HG03159 (cell line): ENCODE measurements at regions not wholly inside any gene's neighbourhood (a gene's known extent, or its start where the extent isn't known, plus 50 kb on each side); places are given as distances from the start of the nearest gene placed in this dataset.

ENCODE experiments used
- ATAC-seq: cut with Tn5 transposase; IDR thresholded peaks from one replicate; pipeline ENCODE4 v1.9.1; 2021; ENCODE audit warnings: mild to moderate bottlenecking, moderate library complexity; ENCODE audit not compliant: unreplicated experiment

DNA sequence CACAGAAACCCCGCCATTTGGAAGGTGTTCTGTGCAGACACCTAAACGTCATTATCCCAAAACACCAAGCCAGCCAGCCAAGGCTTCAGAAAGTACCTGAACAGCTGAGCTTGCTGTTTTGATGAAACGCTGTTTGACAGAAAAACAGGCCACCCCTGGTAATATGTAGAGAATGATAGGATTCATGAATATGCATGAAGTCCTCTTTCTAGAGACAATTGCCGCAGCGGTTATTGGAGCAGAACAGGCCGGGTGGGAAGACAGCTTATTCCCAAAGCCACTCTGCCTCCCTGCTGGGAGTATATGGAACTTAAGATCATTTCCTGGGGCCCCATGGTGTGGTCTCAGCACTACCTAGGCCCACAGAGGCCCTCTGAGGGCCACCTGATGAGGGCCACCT, 229.5 kb downstream of the UQCRFS1 start:
- no peak for ATAC-seq

DNA sequence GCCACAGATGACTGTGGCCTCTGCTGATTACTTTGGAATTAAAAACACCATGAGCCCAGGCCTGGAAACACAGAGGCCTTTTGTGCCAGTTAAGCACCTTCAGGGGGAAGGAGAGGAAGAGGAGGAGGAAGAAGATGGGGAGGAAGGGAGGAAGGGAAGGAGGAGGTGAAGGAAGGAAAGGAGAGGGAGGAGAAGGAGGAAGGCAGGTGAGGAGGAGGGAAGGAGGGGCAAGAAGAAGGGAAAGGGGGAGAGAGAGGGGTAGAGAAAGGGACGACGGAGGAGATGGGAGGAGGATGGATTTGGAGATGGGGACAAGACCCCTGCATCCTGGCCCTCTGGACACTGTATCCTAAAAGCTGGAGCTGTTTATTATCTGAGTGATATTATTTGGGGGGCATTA, 231.0 kb downstream of the UQCRFS1 start:
- no peak for ATAC-seq

DNA sequence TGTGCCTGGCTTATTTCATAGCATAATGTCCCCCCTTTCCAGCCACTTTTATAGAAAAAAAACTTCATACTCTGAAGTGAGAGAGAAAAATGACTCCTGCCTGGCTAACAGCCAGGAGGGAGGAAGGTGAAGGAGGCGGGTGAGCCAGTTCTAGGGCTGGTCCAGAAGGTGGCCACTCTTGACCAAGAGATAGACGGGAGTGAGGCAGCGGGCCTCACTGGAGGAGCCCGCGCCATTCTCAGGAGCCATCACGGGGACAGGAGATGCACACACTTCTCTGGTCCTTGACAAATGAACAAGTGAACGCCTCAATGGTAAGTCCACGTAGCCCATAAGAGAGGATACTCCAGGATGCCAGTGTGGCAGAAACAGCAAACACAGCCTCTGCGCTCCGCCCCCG, 231.4 kb downstream of the UQCRFS1 start:
- ATAC-seq: no peak

DNA sequence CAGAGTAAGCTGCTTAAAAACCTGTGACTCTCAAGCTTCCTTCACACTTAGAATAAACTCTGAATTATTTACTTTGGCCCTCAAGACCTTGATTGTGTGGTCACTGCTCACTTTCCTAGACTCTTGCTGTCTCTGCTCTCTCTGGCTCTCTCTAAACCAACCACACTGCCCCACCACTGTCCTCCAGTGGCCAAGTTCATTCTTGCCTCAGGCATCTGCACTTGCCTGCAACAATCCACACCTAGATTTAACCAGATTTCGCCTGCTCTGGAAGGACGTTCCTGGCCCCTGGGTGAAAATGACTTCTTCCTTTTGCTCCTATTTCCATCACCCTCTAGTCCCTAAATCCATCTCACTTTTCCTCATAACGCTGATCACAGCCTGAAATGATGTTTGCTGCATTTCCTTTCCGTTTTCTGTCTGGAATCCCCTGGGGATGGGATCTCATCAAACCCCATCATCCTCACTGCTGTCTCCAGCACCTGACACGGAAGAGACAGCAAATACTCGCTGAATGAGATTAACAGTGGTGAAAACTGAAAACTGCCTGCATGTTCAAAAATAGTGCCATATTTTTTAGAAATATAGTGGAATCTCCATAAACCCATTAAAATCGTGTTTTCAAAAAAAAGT, 232.6 kb downstream of the UQCRFS1 start:
- no peak for ATAC-seq

DNA sequence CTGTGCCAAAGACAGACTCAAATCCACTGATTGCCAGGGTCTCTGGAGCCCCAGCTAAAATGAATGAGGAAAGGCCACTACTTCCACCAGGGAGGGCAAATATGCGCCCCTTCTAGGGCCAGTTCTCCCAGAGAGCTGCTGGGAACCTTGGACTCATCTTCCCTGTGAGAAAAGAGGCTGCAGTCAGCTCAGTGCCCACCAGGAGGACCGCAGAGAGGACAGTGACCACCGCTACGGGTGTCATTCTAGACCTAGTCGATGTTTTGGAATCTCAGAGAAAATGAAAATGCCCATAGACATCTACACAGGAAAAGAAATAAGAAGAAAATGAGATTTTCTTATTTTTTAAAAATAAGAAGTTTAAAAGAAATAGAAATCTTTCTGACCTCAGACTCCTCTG, 235.1 kb downstream of the UQCRFS1 start:
- ATAC-seq: no peak

DNA sequence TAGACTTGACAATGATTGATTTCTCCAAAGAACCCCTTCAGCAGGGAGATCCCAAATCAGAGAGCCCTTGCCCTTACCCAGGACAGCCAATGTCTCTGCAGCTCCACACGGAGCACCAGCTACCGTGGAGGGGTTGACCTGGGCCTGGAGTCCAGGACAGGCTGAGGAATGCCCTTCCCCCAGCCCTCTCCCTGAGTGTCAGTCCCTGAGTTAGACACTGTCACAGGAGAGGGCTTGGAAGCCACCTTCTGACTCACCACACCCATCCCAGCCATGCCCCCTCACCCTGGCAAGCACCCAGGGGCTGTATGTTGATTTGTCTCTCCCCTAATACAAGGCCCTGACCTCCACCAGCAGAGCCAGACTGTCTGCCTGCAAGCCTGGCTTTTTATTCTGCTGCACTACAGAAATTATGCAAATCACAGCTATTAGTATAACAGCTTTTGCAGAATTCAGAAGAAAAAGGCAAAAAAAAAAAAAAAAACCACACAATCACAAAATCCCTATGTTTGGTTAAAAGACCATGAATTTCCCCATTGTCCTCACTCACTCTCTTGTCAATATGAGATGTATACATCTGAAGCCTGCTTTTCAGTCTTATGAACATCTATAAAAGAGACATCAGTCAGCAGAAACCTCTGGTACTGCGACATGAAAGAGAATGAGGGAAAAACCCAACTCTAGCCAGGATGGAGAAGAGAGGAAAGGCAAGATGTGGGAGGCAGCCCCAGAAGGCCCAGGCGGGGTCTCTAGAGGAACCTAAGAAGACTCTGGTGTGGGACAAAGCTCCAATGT, 240.7 kb downstream of the UQCRFS1 start:
- no peak for ATAC-seq

DNA sequence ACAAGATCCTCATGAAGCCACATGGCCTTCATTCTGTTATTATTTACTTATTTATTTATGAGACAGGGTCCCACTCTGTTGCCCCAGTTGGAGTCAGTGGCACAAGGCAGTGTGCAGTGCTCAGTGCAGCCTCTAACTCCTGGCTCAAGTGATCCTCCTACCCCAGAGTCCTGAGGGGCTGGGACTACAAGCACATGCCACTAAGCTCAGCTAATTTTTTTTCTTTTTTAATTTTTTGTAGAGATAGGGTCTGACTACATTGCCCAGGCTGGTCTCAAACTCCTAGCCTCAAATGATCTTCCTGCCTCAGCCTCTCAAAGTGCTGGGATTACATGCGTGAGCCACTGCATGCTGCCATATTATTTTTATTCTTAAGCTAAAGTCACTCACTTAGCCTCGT, 241.4 kb downstream of the UQCRFS1 start:
- no peak for ATAC-seq

DNA sequence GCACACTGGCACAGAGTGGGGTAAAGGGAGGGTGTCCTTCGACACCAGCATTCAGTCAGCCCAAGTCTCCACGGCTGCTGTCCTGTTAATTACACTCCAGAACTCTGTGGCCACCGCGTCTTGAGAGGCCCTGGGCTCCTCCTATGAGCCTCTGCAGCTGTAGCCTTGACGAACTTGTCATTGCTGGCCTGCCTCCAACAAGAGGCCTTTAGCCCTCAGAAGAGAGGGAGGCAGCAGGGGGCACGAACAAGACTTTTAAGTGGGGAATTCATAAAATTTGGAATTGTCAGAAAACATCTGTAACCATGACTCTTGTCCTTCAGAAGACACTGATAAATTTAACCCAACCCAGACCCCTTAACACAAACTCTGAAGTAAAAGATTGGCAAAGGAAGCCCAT, 241.9 kb downstream of the UQCRFS1 start:
- no peak for ATAC-seq

DNA sequence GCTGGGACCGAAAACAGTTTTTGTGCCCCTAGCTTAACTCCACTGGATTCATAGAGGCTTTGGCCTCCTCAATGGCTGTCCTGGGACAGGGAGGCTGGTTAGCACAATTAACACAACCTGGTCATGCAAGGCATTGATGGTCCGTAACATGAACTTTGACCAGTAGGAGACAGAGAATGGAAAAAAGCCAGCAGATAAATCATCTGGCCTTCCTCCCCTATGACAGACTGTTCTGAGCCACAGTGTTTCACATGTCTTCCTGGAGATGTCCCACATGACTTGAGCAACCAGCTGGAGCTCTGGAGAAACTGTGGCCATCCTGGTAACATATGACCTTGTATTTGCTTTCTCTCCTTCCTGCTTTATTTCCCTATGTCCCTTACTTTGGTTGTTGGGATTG, 244.2 kb downstream of the UQCRFS1 start:
- no peak for ATAC-seq

DNA sequence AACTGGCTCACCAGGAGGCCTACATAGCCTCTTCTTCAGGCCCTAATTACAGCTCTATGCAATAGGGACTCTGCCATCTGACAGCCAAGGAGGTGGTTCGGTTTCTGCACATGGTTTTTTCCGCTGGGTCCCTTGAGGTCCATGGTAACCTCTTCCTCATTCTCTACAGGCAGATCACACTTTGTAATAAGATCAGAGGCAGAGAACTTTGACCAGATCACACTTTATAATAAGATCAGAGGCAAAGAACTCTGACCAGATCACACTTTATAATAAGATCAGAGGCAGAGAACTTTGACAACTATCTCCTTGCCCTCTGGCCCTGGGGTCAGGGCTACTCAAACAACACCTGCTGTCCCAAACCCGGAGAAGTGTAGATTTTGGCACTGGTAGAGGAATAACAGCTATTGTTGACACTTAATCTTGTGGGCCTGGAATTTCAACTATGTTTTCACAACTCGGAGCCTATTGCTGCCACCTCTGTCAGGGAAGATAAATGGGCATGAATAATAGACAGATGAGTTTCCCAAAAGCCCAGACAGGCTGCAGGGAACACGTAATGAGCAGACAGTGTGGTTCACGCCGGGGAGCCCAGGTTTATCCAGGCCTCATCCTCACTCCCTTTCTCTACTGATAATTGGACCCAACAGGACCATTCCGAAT, 246.1 kb downstream of the UQCRFS1 start:
- no peak for ATAC-seq

DNA sequence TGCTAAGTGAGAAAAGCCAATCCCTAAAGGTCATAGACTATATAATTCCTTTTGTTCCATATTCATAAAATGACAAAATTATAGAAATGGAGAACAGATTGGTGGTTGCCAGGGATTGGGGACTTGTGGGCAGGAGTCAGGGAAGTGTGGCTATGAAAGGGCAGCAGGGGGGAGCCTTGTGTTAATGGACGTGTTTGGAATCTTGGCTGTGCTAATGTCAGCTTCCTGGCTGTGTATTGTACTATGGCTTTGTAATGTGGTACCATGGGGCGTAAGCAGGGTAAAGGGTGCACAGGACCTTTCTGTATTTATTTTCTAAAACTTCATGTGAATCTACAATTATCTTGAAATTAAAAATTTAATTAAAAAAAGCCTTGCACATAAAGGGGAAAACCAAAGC, 248.5 kb downstream of the UQCRFS1 start:
- no peak for ATAC-seq

DNA sequence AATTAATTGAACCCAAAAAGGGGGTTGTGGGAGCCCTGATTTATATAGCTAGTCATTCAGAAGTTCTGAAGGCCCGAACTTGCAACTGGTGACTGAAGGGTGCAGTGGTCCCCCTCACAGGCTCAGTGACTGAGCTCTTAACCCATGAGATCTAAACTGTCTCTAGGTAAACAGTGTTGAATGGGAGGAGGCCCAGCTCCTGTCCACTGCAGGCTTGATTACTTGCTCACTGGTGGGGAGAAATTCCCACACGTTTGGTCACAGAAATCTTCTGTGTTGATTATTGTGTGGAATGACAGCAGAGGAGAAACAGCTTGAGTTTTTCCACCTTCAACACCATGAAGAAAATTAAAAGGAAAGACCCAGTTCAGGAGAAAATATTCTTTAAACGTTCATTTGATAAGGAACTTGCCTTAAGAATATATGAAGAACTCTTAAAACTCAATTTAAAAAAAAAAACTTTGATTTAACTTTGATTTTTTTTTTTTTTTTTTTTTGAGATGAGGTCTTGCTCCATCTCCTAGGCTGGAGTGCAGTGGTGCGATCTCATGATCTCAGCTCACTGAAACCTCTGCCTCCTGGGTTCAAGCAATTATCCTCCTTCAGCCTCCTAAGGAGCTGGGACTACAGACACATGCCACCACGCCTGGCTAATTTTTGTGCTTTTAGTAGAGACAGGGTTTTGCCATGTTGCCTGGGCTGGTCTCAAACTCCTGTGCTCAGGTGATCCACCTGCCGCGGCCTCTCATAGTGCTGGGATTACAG, 249.3 kb downstream of the UQCRFS1 start:
- no peak for ATAC-seq

DNA sequence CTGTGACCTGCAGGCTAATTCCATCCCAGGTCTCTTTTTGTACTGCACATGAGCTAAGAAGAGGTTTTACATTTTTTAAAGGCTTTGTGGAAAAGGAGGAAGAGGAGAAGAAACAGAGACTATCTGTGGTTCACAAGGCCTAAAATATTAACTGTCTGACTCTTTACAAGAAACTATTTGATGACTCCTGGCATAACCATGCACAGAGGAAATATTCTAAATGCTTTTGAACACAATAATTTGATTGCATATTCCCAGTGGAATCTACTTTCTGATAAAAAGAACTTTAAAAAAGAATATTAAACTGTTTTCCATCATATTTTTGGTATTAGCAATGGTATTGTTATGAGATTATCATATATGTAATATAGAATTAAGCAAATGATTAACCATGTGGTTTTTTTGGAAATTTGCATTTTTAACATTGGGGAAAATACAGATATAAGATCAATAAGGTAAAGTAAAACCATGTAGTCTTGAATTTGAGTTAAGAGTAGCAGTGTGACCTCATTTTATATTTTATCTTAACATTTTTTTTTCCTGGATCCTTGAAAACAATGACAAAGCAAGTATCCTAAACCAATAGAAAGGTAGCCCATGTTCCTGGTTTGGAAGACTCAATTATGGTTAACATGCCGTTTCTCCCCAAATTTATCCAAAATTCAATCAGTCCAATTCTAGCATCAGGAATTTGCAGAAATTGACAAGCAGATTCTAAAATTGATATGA, 251.0 kb downstream of the UQCRFS1 start:
- no peak for ATAC-seq

DNA sequence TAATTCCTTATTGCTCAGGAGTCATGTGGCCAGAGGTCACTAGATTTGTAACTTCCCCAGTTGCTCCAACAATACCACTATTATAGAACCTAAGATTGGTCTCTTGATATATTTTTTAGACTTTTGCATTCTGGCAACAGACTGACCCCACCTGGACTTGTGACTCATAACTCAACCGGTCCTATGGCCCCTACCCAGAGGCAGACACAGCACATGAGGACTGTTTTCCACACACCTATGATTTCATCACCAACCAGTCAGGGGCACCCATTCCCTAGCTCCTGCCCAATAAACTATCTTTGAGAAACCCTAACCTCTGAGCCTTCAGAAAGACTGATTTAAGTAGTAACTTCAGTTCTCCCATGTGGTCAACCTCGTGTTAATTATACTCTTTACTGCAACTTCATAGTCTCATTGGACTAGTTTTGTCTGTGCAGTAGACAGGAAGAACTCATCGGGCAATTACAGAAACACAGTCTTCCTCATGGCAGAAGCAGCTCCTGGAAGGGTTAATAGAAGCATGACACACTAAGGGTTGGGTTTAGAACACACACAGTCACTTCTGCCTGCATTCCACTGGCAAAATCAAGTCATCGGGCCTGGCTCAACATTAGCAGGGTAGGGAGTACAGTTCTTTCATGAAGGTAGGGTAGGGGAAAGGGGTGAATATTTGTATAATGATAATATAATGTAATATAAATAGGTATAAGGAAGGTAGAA, 251.8 kb downstream of the UQCRFS1 start:
- no peak for ATAC-seq

DNA sequence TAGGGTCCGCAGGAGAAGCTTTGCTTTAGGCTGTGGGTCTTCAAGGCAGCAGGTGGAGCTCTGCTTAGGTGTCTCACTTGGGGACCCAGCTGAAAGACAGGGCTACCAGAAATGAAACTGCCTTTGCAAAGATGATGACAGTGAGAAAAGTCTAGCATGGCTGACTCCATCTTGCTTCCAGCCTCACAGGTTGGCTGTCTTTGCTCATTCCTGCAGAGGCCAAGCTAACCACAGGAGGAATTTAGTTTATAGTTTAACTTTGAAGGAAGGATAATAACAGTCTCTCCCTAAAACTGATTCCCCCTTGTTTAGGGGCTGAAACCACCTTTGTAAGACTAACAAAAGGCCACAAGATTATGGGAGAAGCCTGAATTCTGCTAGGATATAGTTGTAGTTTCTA, 252.4 kb downstream of the UQCRFS1 start:
- no peak for ATAC-seq

DNA sequence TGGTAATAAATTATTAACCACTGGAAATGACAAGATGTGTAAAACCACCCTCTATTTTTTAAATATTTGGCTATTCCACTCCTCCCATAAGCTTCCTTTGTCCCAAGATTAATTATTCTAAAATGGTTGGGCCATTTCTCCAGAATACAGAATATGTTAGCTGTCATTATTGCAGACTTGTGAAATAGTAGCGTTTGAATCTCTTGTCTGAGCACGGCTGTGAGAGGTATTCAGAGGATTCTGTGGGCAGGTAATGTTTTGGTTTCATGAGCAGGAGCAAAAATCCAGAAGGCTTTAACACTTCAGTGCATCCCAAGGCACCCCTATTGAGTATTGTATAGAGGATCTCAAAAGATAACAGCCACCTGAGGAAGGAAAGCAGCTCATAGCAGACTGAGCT, 256.0 kb downstream of the UQCRFS1 start:
- no peak for ATAC-seq

DNA sequence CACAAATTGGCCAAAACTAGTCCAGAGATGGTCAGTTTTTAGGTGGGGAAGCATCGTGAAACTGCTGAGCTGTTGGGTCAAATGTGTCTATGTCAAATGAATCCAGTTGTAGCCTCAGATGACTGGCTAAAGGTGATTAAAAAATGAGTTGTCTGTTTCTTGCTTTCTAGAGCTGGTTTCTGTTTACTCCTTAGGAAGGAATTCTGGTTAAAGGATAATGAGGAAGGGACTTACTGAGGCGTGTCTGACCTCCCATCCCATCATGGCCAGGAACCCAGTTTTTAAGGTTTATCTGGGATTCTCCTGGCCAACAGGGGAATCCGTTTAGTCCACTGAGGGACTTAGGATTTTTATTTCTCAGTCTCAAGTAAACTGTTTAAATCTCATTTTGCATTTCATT, 256.5 kb downstream of the UQCRFS1 start:
- ATAC-seq: no peak

DNA sequence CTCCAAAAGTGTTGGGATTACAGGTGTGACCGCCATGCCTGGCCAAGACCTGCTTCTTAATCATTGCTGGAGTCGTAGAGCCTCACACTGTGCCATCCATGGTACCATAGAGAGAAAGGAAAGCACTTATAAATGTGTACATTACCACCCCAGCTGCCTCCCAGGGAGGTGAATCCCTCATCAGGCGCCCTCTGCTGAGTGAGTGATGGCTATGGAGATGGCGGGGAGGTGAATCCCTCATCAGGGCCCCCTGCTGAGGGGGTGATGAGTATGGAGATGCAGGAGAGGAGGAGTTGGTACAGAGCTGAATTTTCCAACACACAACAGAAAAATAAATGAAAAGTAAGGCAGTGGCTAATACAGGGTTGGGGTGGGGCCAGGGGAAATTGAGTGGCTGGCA, 263.4 kb downstream of the UQCRFS1 start:
- no peak for ATAC-seq

DNA sequence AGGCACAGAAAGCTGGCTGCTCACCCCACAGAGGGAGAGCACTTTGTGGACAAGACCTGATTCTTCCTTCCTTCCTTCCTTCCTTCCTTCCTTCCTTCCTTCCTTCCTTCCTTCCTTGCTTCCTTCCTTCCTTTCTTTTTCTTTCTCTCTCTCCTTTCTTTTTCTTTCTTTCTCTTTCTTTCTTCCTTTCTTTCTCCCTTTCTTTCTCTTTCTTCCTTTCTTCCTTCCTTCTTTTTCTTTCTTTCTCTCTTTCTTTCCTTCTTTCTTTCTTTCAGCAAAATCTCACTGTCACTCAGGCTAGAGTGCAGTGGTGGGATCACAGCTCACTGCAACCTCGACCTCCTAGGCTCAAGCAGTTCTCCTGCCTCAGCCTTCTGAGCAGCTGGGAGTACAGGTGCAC, 263.9 kb downstream of the UQCRFS1 start:
- ATAC-seq: no peak

DNA sequence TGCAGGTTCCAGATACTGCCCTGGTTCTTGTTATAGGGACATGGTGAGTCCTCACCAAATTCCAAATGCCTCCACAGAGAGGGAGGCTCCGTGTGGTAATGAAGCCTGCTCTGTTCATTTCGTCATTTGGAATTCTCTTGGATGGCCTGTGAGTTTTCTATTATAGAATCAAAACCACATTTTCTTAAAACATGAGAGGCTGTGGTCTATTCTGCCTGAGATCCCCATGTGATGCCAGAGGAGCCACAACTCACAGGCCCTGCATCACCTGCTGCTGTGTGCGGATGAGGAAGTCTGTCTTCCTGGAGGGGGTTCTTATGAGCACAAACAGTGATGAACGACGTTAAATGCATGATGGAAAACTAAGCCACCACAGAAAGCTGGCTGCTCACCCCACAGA, 264.4 kb downstream of the UQCRFS1 start:
- ATAC-seq: no peak
